HEK293 (cell line): ENCODE measurements at regions not wholly inside any gene's neighbourhood (a gene's known extent, or its start where the extent isn't known, plus 50 kb on each side); places are given as distances from the start of the nearest gene placed in this dataset.

Source experiments
- CTCF ChIA-PET: fragments of 350-600 bp; formaldehyde crosslinking; extraction: SDS; loops from one replicate; lab custom pipeline; 2021; ENCODE audit warnings: antibody characterized with exemption; lab: Yijun Ruan, JAX
- POLR2A ChIA-PET: fragments of 300-600 bp; formaldehyde crosslinking; extraction: SDS; loops from one replicate; lab custom pipeline; 2020; ENCODE audit warnings: antibody characterized with exemption, inconsistent platforms; lab: Yijun Ruan, JAX
- H3K27ac ChIP-seq: fragments of 200-500 bp; sonication (Bioruptor generic); 2 replicates; pipeline ENCODE4 v1.5.1; 2014; ENCODE audit warnings: low read depth, low read length, control low read depth, inconsistent platforms; ENCODE audit errors: extremely low read depth
- H3K36me3 ChIP-seq, 2 experiments: fragments of 200-500 bp in 1 of 2; sonication (Bioruptor generic) in 1 of 2; 1 replicate in 1 of 2; 2 replicates in 1 of 2; pipeline ENCODE4 v1.5.1; 2014 to 2017; ENCODE audit warnings: inconsistent platforms in 2 of 2, low read length in 2 of 2; ENCODE audit not compliant: control insufficient read depth in 2 of 2, insufficient read depth in 1 of 2
- H3K4me1 ChIP-seq: fragments of 200-500 bp; sonication (Bioruptor generic); 2 replicates; pipeline ENCODE4 v1.5.1; 2014; ENCODE audit warnings: mild to moderate bottlenecking, low read length, inconsistent platforms; ENCODE audit not compliant: control insufficient read depth, insufficient read depth
- H3K4me3 ChIP-seq: 2 replicates; pipeline ENCODE4 v1.5.1; 2011; ENCODE audit warnings: low read depth, mild to moderate bottlenecking, control low read depth, low read length, moderate library complexity
- H3K9me3 ChIP-seq: fragments of 200-500 bp; sonication (Bioruptor generic); 2 replicates; pipeline ENCODE4 v1.5.1; 2014; ENCODE audit warnings: low read depth, low read length, inconsistent platforms; ENCODE audit not compliant: control insufficient read depth, insufficient read depth
- FEZF1 ChIP-seq: fragments of 450-650 bp; formaldehyde crosslinking; IDR thresholded peaks from 2 replicates; pipeline ENCODE4 v1.5.1; 2016; ENCODE audit warnings: missing biosample characterization, missing genetic modification characterization
- HOXA7 ChIP-seq: sonication (generic); formaldehyde crosslinking; IDR thresholded peaks from 2 replicates; pipeline ENCODE4 v1.8.1; 2022; ENCODE audit warnings: missing genetic modification reagents, borderline replicate concordance
- RBAK ChIP-seq: fragments of 450-650 bp; formaldehyde crosslinking; IDR thresholded peaks from 2 replicates; pipeline ENCODE4 v1.5.1; 2016; ENCODE audit warnings: missing biosample characterization, missing genetic modification characterization
- SALL2 ChIP-seq: fragments of 450-650 bp; formaldehyde crosslinking; IDR thresholded peaks from 2 replicates; pipeline ENCODE4 v1.5.0; 2017; ENCODE audit warnings: missing biosample characterization, mild to moderate bottlenecking, missing genetic modification characterization, borderline replicate concordance
- SETDB1 ChIP-seq: IDR thresholded peaks from one replicate; pipeline ENCODE4 v1.6.1; 2017; ENCODE audit warnings: mild to moderate bottlenecking, low read length, moderate library complexity, mixed read lengths; ENCODE audit not compliant: insufficient read length
- TCF7L2 ChIP-seq: IDR thresholded peaks from 2 replicates; pipeline ENCODE4 v1.6.1; 2011; ENCODE audit warnings: low read depth, mild to moderate bottlenecking, inconsistent platforms, low read length, moderate library complexity, borderline replicate concordance
- ZBTB6 ChIP-seq: fragments of 450-650 bp; formaldehyde crosslinking; IDR thresholded peaks from 2 replicates; pipeline ENCODE4 v1.5.1; 2017; ENCODE audit warnings: missing biosample characterization, missing genetic modification characterization
- ZEB2 ChIP-seq: fragments of 450-650 bp; formaldehyde crosslinking; IDR thresholded peaks from 2 replicates; pipeline ENCODE4 v1.5.1; 2016; ENCODE audit warnings: missing biosample characterization, missing genetic modification characterization
- ZNF10 ChIP-seq: fragments of 450-650 bp; formaldehyde crosslinking; IDR thresholded peaks from 2 replicates; pipeline ENCODE4 v1.5.1; 2017; ENCODE audit warnings: missing biosample characterization, missing genetic modification characterization
- ZNF169 ChIP-seq: fragments of 450-650 bp; formaldehyde crosslinking; IDR thresholded peaks from 2 replicates; pipeline ENCODE4 v1.5.1; 2016; ENCODE audit warnings: missing biosample characterization, missing genetic modification characterization
- ZNF2 ChIP-seq: fragments of 450-650 bp; formaldehyde crosslinking; IDR thresholded peaks from 2 replicates; pipeline ENCODE4 v1.5.1; 2016; ENCODE audit warnings: missing biosample characterization, missing genetic modification characterization
- ZNF202 ChIP-seq: fragments of 450-650 bp; formaldehyde crosslinking; IDR thresholded peaks from 2 replicates; pipeline ENCODE4 v1.5.1; 2016; ENCODE audit warnings: missing biosample characterization, missing genetic modification characterization, borderline replicate concordance
- ZNF324 ChIP-seq: fragments of 450-650 bp; formaldehyde crosslinking; IDR thresholded peaks from 2 replicates; pipeline ENCODE4 v1.5.1; 2016; ENCODE audit warnings: missing biosample characterization, missing genetic modification characterization
- ZNF354C ChIP-seq: fragments of 450-650 bp; formaldehyde crosslinking; IDR thresholded peaks from 2 replicates; pipeline ENCODE4 v1.5.1; 2016; ENCODE audit warnings: missing biosample characterization, missing genetic modification characterization, low read depth, borderline replicate concordance
- ZNF404 ChIP-seq: fragments of 450-650 bp; formaldehyde crosslinking; IDR thresholded peaks from 2 replicates; pipeline ENCODE4 v1.5.1; 2017; ENCODE audit warnings: missing biosample characterization, missing genetic modification characterization
- ZNF473 ChIP-seq: fragments of 450-650 bp; formaldehyde crosslinking; IDR thresholded peaks from 2 replicates; pipeline ENCODE4 v1.5.1; 2017; ENCODE audit warnings: missing biosample characterization, missing genetic modification characterization
- ZNF513 ChIP-seq: fragments of 450-650 bp; IDR thresholded peaks from 2 replicates; pipeline ENCODE4 v1.5.1; 2018; ENCODE audit warnings: missing biosample characterization, missing genetic modification characterization
- ZNF561 ChIP-seq: fragments of 450-650 bp; IDR thresholded peaks from 2 replicates; pipeline ENCODE4 v1.5.1; 2018; ENCODE audit warnings: missing biosample characterization, missing genetic modification characterization, borderline replicate concordance
- ZNF600 ChIP-seq: fragments of 450-650 bp; formaldehyde crosslinking; IDR thresholded peaks from 2 replicates; pipeline ENCODE4 v1.5.1; 2016; ENCODE audit warnings: missing biosample characterization, missing genetic modification characterization
- ZNF654 ChIP-seq: fragments of 450-650 bp; formaldehyde crosslinking; IDR thresholded peaks from 2 replicates; pipeline ENCODE4 v1.5.1; 2016; ENCODE audit warnings: low read depth, missing biosample characterization, missing genetic modification characterization
- ZNF658 ChIP-seq: fragments of 450-650 bp; formaldehyde crosslinking; IDR thresholded peaks from 2 replicates; pipeline ENCODE4; 2016; ENCODE audit warnings: missing biosample characterization, missing genetic modification characterization
- ZNF664 ChIP-seq: fragments of 450-650 bp; formaldehyde crosslinking; IDR thresholded peaks from 2 replicates; pipeline ENCODE4 v1.5.1; 2016; ENCODE audit warnings: missing biosample characterization, missing genetic modification characterization
- ZNF670 ChIP-seq: fragments of 450-650 bp; formaldehyde crosslinking; IDR thresholded peaks from 2 replicates; pipeline ENCODE4 v1.5.1; 2016; ENCODE audit warnings: missing biosample characterization, missing genetic modification characterization, low read depth
- ZNF704 ChIP-seq: fragments of 450-650 bp; formaldehyde crosslinking; IDR thresholded peaks from 2 replicates; pipeline ENCODE4 v1.5.1; 2016; ENCODE audit warnings: missing biosample characterization, missing genetic modification characterization

GRCh38 chr7:156515911-156516790, 124.4 kb upstream of the RNF32 start (continued):
- TF ChIP-seq ZNF2 (tag by site-specific recombination), result no peak
- no peak for TF ChIP-seq SETDB1
- TF ChIP-seq SALL2 (tag by site-specific recombination), result no peak
- no peak for TF ChIP-seq HOXA7 (CRISPR knock-in tag)

GRCh38 chr7:156514851-156515250, 125.7 kb upstream of the RNF32 start:
- CTCF ChIA-PET, result no interaction called here
- H3K4me3 ChIP-seq, result no peak overlapping the region
- POLR2A ChIA-PET, result no interaction called here

GRCh38 chr7:156511426-156511825, 129.1 kb upstream of the RNF32 start:
- CTCF ChIA-PET, result interaction anchor here (0.6 kb wide), 1 partner anchor 309 kb away, joined by 4 read pairs; no protein-coding TSS in a partner anchor
- TF ChIP-seq SETDB1, result peak; percentile 90
- no peak for TF ChIP-seq TCF7L2
- no peak for TF ChIP-seq ZNF513 (tag by site-specific recombination)

More at GRCh38 chr7:156514851-156515250, 125.7 kb upstream of the RNF32 start:
- Histone ChIP-seq H3K27ac (no peak overlapping the region), H3K4me1 (no peaks in the 10 kb centered on the region), H3K9me3 (no peaks in the 10 kb centered on the region), H3K36me3 (no peaks in the 10 kb centered on the region)
- TF ChIP-seq ZBTB6 (tag by site-specific recombination) (no peak), ZNF561 (tag by site-specific recombination) (no peak), ZNF404 (tag by site-specific recombination) (no peak), RBAK (tag by site-specific recombination) (no peak), ZNF473 (tag by site-specific recombination) (no peak), ZNF202 (no peak), ZNF654 (tag by site-specific recombination) (no peak)

GRCh38 chr7:156510966-156511365, 129.6 kb upstream of the RNF32 start:
- CTCF ChIA-PET, result interaction anchor here (0.6 kb wide), 1 partner anchor 309 kb away, joined by 4 read pairs; no protein-coding TSS in a partner anchor
- no peaks in the 10 kb centered on the region for H3K4me1 ChIP-seq
- H3K27ac ChIP-seq, result no peak overlapping the region
- POLR2A ChIA-PET, result no interaction called here
- H3K4me3 ChIP-seq, result no peak overlapping the region
- H3K36me3 ChIP-seq, result no peaks in the 10 kb centered on the region
- H3K9me3 ChIP-seq, result no peaks in the 10 kb centered on the region
- TF ChIP-seq ZNF658 (tag by site-specific recombination) (no peak), ZNF169 (tag by site-specific recombination) (no peak), ZEB2 (tag by site-specific recombination) (no peak), ZNF10 (no peak), ZNF354C (tag by site-specific recombination) (no peak), FEZF1 (tag by site-specific recombination) (no peak), ZNF324 (tag by site-specific recombination) (no peak), ZNF670 (tag by site-specific recombination) (no peak), ZNF664 (tag by site-specific recombination) (no peak), ZNF704 (tag by site-specific recombination) (no peak), ZNF600 (tag by site-specific recombination) (no peak)

More at GRCh38 chr7:156511426-156511825, 129.1 kb upstream of the RNF32 start:
- Histone ChIP-seq H3K36me3 (no peaks in the 10 kb centered on the region), H3K27ac (no peak overlapping the region), H3K4me3 (no peak overlapping the region), H3K4me1 (no peaks in the 10 kb centered on the region), H3K9me3 (no peaks in the 10 kb centered on the region)
- POLR2A ChIA-PET, result no interaction called here
